ENCODE measurements at regions not wholly inside any gene's neighbourhood (a gene's known extent, or its start where the extent isn't known, plus 50 kb on each side); places are given as distances from the start of the nearest gene placed in this dataset.
A peak's percentile ranks its signal among the peaks of the same experiment; 100 is the strongest.

- DNase-seq = no peak
Measured at GRCh38 chr3:132892956-132893355, 145.2 kb upstream of the TMEM108 start.

- no peak for DNase-seq
Measured at GRCh38 chr3:132881756-132882409, 156.3 kb upstream of the TMEM108 start.

GRCh38 chr3:132880986-132881385 is 157.2 kb upstream of the TMEM108 start:
- no peak for DNase-seq

- DNase-seq = no peak
Measured at GRCh38 chr3:132879656-132880055, 157.4 kb upstream of the NPHP3 start.

- DNase-seq = no peak
Measured at GRCh38 chr3:132874701-132875100, 152.5 kb upstream of the NPHP3 start.

- DNase-seq = no peak
Measured at GRCh38 chr3:132872711-132873110, 150.5 kb upstream of the NPHP3 start.

- DNase-seq = no peak
Measured at GRCh38 chr3:132871956-132872355, 149.7 kb upstream of the NPHP3 start.

GRCh38 chr3:132870541-132870940 is 148.3 kb upstream of the NPHP3 start:
- peak; percentile 72 for DNase-seq

GRCh38 chr3:132867956-132868355 is 145.7 kb upstream of the NPHP3 start:
- no peak for DNase-seq

- DNase-seq = no peak
Measured at GRCh38 chr3:132867526-132867925, 145.3 kb upstream of the NPHP3 start.

- no peak for DNase-seq
Measured at GRCh38 chr3:132857317-132857716, 135.1 kb upstream of the NPHP3 start.

GRCh38 chr3:132854856-132855535 is 132.8 kb upstream of the NPHP3 start:
- no peak for DNase-seq

- DNase-seq = no peak
Measured at GRCh38 chr3:132847849-132848625, 125.8 kb upstream of the NPHP3 start.

GRCh38 chr3:132843851-132844553 is 121.8 kb upstream of the NPHP3 start:
- DNase-seq = no peak

GRCh38 chr3:132843349-132843748 is 121.1 kb upstream of the NPHP3 start:
- no peak for DNase-seq

GRCh38 chr3:132841621-132842020 is 119.4 kb upstream of the NPHP3 start:
- DNase-seq = no peak

- no peak for DNase-seq
Measured at GRCh38 chr3:132840201-132840700, 118.0 kb upstream of the NPHP3 start.

GRCh38 chr3:132838477-132838876 is 116.3 kb upstream of the NPHP3 start:
- no peak for DNase-seq

GRCh38 chr3:132837615-132838014 is 115.4 kb upstream of the NPHP3 start:
- DNase-seq = no peak

- DNase-seq = no peak
Measured at GRCh38 chr3:132834356-132834755, 112.1 kb upstream of the NPHP3 start.

- no peak for DNase-seq
Measured at GRCh38 chr3:132829101-132829500, 106.9 kb upstream of the NPHP3 start.

GRCh38 chr3:132822837-132823236 is 100.6 kb upstream of the NPHP3 start:
- no peak for DNase-seq

- no peak for DNase-seq
Measured at GRCh38 chr3:132822266-132822665, 100.1 kb upstream of the NPHP3 start.
